ENCODE measurements at regions not wholly inside any gene's neighbourhood (a gene's known extent, or its start where the extent isn't known, plus 50 kb on each side); places are given as distances from the start of the nearest gene placed in this dataset.
"Not testable (repeated sequence)": the region's sequence is repeated elsewhere in the genome, so short reads cannot be mapped to it uniquely, and the experiment has no call there.

DNA sequence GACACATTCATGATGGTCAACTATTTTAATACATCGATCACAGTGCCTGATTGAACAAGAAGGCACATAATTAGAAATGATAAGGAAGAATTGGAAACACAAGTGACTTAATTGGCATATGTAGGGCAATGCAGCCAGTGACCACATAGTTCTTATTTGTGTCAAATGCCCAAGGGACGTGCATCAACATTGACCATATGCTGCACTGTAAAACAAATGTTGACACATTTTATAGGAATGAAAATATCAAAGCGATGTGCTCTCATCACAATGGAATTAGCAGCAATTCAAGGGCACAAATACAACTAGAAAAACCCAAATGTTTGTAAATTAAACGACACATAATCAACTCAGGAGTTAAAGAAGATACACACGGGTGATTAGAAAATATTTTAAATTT lies 948.3 kb upstream of the PRKX start:
- Histone ChIP-seq H3K27ac (ENCODE audit: low read depth in 1 of 3, low read length in 2 of 3) (no peak overlapping the region), H3K4me3 (ENCODE audit: low read depth in 1 of 3, low read length in 3 of 3) (no peak overlapping the region), H3K36me3 (ENCODE audit: control insufficient read depth in 3 of 3, insufficient read depth in 2 of 3, low read depth in 1 of 3, low read length in 3 of 3) (no peaks in the 10 kb centered on the region), H3K4me1 (ENCODE audit: control insufficient read depth in 3 of 3, insufficient read depth in 2 of 3, low read depth in 1 of 3, low read length in 2 of 3) (no peaks in the 10 kb centered on the region), H3K27me3 (ENCODE audit: control insufficient read depth in 3 of 3, insufficient read depth in 3 of 3, low read length in 3 of 3) (no peaks in the 10 kb centered on the region), H3K9me3 (ENCODE audit: control insufficient read depth in 2 of 2, insufficient read depth in 1 of 2, low read depth in 1 of 2, low read length in 1 of 2) (peaks cover 0 to 2% of the 10 kb centered on the region in 2 donors)
- FAIRE-seq = no peak
- no peak for DNase-seq
- 79 to 86% (median 83%) methylated on average over 5 of the region's 5 CpGs for WGBS, 3 donors

GRCh38 chrX:4656419-4656818 lies 943.0 kb upstream of the PRKX start:
- no peaks in the 10 kb centered on the region for H3K36me3 ChIP-seq (ENCODE audit: control insufficient read depth in 3 of 3, insufficient read depth in 2 of 3, low read depth in 1 of 3, low read length in 3 of 3)
- whole genome bisulfite sequencing, 3 donors = 48 to 59% (median 59%) methylated on average over 6 of the region's 6 CpGs
- FAIRE-seq (no peak), DNase-seq (no peak)
- H3K4me1 ChIP-seq (ENCODE audit: control insufficient read depth in 3 of 3, insufficient read depth in 2 of 3, low read depth in 1 of 3, low read length in 2 of 3) = no peaks in the 10 kb centered on the region
- no peak overlapping the region for H3K4me3 ChIP-seq (ENCODE audit: low read depth in 1 of 3, low read length in 3 of 3)
- H3K27me3 ChIP-seq (ENCODE audit: control insufficient read depth in 3 of 3, insufficient read depth in 3 of 3, low read length in 3 of 3) = no peaks in the 10 kb centered on the region
- H3K9me3 ChIP-seq (ENCODE audit: control insufficient read depth in 2 of 2, insufficient read depth in 1 of 2, low read depth in 1 of 2, low read length in 1 of 2) = no peaks in the 10 kb centered on the region
- H3K27ac ChIP-seq (ENCODE audit: low read depth in 1 of 3, low read length in 2 of 3) = no peak overlapping the region

DNA sequence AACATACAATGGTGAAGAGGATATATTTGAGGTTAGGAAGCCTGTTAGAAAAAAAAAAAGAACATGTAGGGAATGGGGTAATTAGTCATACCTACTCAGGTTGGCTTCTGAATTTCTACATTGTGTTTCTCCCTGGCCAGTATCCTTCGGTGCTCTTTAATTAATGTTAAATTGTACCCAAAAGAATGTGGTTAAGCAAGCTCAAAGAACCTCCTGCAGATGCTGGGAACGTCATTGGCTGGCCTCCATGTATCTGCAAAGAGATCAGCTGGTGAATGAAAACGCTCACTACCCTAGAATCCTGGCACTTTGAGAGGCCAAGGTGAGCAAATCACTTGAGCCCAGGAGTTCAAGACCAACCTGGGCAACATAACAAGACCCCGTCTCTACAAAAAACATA lies 942.3 kb upstream of the PRKX start:
- Histone ChIP-seq H3K27ac (ENCODE audit: low read depth in 1 of 3, low read length in 2 of 3) (no peak overlapping the region), H3K4me3 (ENCODE audit: low read depth in 1 of 3, low read length in 3 of 3) (no peak overlapping the region), H3K9me3 (ENCODE audit: control insufficient read depth in 2 of 2, insufficient read depth in 1 of 2, low read depth in 1 of 2, low read length in 1 of 2) (no peaks in the 10 kb centered on the region), H3K27me3 (ENCODE audit: control insufficient read depth in 3 of 3, insufficient read depth in 3 of 3, low read length in 3 of 3) (no peaks in the 10 kb centered on the region), H3K36me3 (ENCODE audit: control insufficient read depth in 3 of 3, insufficient read depth in 2 of 3, low read depth in 1 of 3, low read length in 3 of 3) (no peaks in the 10 kb centered on the region), H3K4me1 (ENCODE audit: control insufficient read depth in 3 of 3, insufficient read depth in 2 of 3, low read depth in 1 of 3, low read length in 2 of 3) (no peaks in the 10 kb centered on the region)
- no peak for FAIRE-seq
- no peak for DNase-seq
- 49 to 57% (median 52%) methylated on average over 4 of the region's 4 CpGs for WGBS, 3 donors

DNA sequence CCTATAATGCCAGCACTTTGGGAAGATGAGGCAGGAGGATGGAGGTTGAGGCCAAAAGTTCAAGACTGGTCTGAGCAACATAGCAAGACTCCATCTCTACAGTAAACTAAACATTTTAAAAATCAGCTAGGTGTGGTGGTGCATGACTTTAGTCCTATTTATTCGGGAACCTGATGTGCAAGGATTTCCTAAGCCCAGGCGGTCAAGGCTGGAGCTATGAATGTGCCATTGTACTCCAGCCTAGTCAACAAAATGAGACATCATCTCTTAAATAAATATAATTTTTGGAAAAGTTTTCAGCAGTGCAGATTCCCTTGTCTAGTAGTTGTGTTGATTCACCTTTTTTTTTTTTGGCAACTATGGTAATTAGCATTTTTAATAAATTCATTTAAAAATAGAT lies 928.7 kb upstream of the PRKX start:
- no peak for FAIRE-seq
- H3K36me3 ChIP-seq (ENCODE audit: control insufficient read depth in 3 of 3, insufficient read depth in 2 of 3, low read depth in 1 of 3, low read length in 3 of 3) = no peaks in the 10 kb centered on the region
- no peak overlapping the region for H3K27ac ChIP-seq (ENCODE audit: low read depth in 1 of 3, low read length in 2 of 3)
- H3K27me3 ChIP-seq (ENCODE audit: control insufficient read depth in 3 of 3, insufficient read depth in 3 of 3, low read length in 3 of 3) = no peaks in the 10 kb centered on the region
- H3K9me3 ChIP-seq (ENCODE audit: control insufficient read depth in 2 of 2, insufficient read depth in 1 of 2, low read depth in 1 of 2, low read length in 1 of 2) = no peaks in the 10 kb centered on the region
- no peak overlapping the region for H3K4me3 ChIP-seq (ENCODE audit: low read depth in 1 of 3, low read length in 3 of 3)
- DNase-seq = no peak
- H3K4me1 ChIP-seq (ENCODE audit: control insufficient read depth in 3 of 3, insufficient read depth in 2 of 3, low read depth in 1 of 3, low read length in 2 of 3) = no peaks in the 10 kb centered on the region
- 85 to 92% (median 87%) methylated on average over 2 of the region's 2 CpGs for WGBS, 3 donors

- H3K27me3 ChIP-seq (ENCODE audit: control insufficient read depth in 3 of 3, insufficient read depth in 3 of 3, low read length in 3 of 3) = no peaks in the 10 kb centered on the region
Measured at GRCh38 chrX:4638036-4638435, 924.6 kb upstream of the PRKX start.

GRCh38 chrX:4627414-4627813 lies 914.0 kb upstream of the PRKX start:
- no peak overlapping the region for H3K27ac ChIP-seq (ENCODE audit: low read depth in 1 of 3, low read length in 2 of 3)
- H3K36me3 ChIP-seq (ENCODE audit: control insufficient read depth in 3 of 3, insufficient read depth in 2 of 3, low read depth in 1 of 3, low read length in 3 of 3) = no peaks in the 10 kb centered on the region
- no peaks in the 10 kb centered on the region for H3K27me3 ChIP-seq (ENCODE audit: control insufficient read depth in 3 of 3, insufficient read depth in 3 of 3, low read length in 3 of 3)
- FAIRE-seq = no peak
- H3K9me3 ChIP-seq (ENCODE audit: control insufficient read depth in 2 of 2, insufficient read depth in 1 of 2, low read depth in 1 of 2, low read length in 1 of 2) = no peaks in the 10 kb centered on the region
- no peak overlapping the region for H3K4me3 ChIP-seq (ENCODE audit: low read depth in 1 of 3, low read length in 3 of 3)
- no peak for DNase-seq
- WGBS, 3 donors = 50 to 63% (median 58%) methylated on average over 1 of the region's 1 CpG
- no peaks in the 10 kb centered on the region for H3K4me1 ChIP-seq (ENCODE audit: control insufficient read depth in 3 of 3, insufficient read depth in 2 of 3, low read depth in 1 of 3, low read length in 2 of 3)

More at GRCh38 chrX:4638036-4638435, 924.6 kb upstream of the PRKX start:
- whole genome bisulfite sequencing, 3 donors = 70 to 87% (median 83%) methylated on average over 4 of the region's 4 CpGs
- Histone ChIP-seq H3K4me1 (ENCODE audit: control insufficient read depth in 3 of 3, insufficient read depth in 2 of 3, low read depth in 1 of 3, low read length in 2 of 3) (no peaks in the 10 kb centered on the region), H3K27ac (ENCODE audit: low read depth in 1 of 3, low read length in 2 of 3) (no peak overlapping the region), H3K4me3 (ENCODE audit: low read depth in 1 of 3, low read length in 3 of 3) (no peak overlapping the region), H3K36me3 (ENCODE audit: control insufficient read depth in 3 of 3, insufficient read depth in 2 of 3, low read depth in 1 of 3, low read length in 3 of 3) (no peaks in the 10 kb centered on the region), H3K9me3 (ENCODE audit: control insufficient read depth in 2 of 2, insufficient read depth in 1 of 2, low read depth in 1 of 2, low read length in 1 of 2) (no peaks in the 10 kb centered on the region)
- FAIRE-seq = no peak
- DNase-seq = no peak

GRCh38 chrX:4622486-4623167 lies 909.2 kb upstream of the PRKX start:
- no peaks in the 10 kb centered on the region for H3K4me1 ChIP-seq (ENCODE audit: control insufficient read depth in 3 of 3, insufficient read depth in 2 of 3, low read depth in 1 of 3, low read length in 2 of 3)
- H3K4me3 ChIP-seq (ENCODE audit: low read depth in 1 of 3, low read length in 3 of 3) = no peak overlapping the region
- DNase-seq = no peak
- FAIRE-seq = no peak
- no peak overlapping the region for H3K27ac ChIP-seq (ENCODE audit: low read depth in 1 of 3, low read length in 2 of 3)
- no peaks in the 10 kb centered on the region for H3K27me3 ChIP-seq (ENCODE audit: control insufficient read depth in 3 of 3, insufficient read depth in 3 of 3, low read length in 3 of 3)
- no peaks in the 10 kb centered on the region for H3K36me3 ChIP-seq (ENCODE audit: control insufficient read depth in 3 of 3, insufficient read depth in 2 of 3, low read depth in 1 of 3, low read length in 3 of 3)
- 22 to 44% (median 32%) methylated on average over 5 of the region's 5 CpGs for WGBS, 3 donors
- no peaks in the 10 kb centered on the region for H3K9me3 ChIP-seq (ENCODE audit: control insufficient read depth in 2 of 2, insufficient read depth in 1 of 2, low read depth in 1 of 2, low read length in 1 of 2)

- not testable (repeated sequence) for FAIRE-seq; DNase-seq; H3K9me3 ChIP-seq (ENCODE audit: control insufficient read depth in 2 of 2, insufficient read depth in 1 of 2, low read depth in 1 of 2, low read length in 1 of 2); H3K27me3 ChIP-seq (ENCODE audit: control insufficient read depth in 3 of 3, insufficient read depth in 3 of 3, low read length in 3 of 3); H3K36me3 ChIP-seq (ENCODE audit: control insufficient read depth in 3 of 3, insufficient read depth in 2 of 3, low read depth in 1 of 3, low read length in 3 of 3); H3K4me3 ChIP-seq (ENCODE audit: low read depth in 1 of 3, low read length in 3 of 3); H3K4me1 ChIP-seq (ENCODE audit: control insufficient read depth in 3 of 3, insufficient read depth in 2 of 3, low read depth in 1 of 3, low read length in 2 of 3); H3K27ac ChIP-seq (ENCODE audit: low read depth in 1 of 3, low read length in 2 of 3)
- 40 to 67% (median 50%) methylated on average over 2 of the region's 2 CpGs for whole genome bisulfite sequencing, 3 donors
Measured at GRCh38 chrX:4613651-4614050, 900.2 kb upstream of the PRKX start.

- no peak for DNase-seq
- Histone ChIP-seq H3K4me1 (ENCODE audit: control insufficient read depth in 3 of 3, insufficient read depth in 2 of 3, low read depth in 1 of 3, low read length in 2 of 3) (no peaks in the 10 kb centered on the region), H3K27ac (ENCODE audit: low read depth in 1 of 3, low read length in 2 of 3) (no peak overlapping the region), H3K27me3 (ENCODE audit: control insufficient read depth in 3 of 3, insufficient read depth in 3 of 3, low read length in 3 of 3) (no peaks in the 10 kb centered on the region), H3K36me3 (ENCODE audit: control insufficient read depth in 3 of 3, insufficient read depth in 2 of 3, low read depth in 1 of 3, low read length in 3 of 3) (no peaks in the 10 kb centered on the region), H3K9me3 (ENCODE audit: control insufficient read depth in 2 of 2, insufficient read depth in 1 of 2, low read depth in 1 of 2, low read length in 1 of 2) (no peaks in the 10 kb centered on the region), H3K4me3 (ENCODE audit: low read depth in 1 of 3, low read length in 3 of 3) (no peak overlapping the region)
- 77 to 84% (median 82%) methylated on average over 6 of the region's 6 CpGs for WGBS, 3 donors
- FAIRE-seq = no peak
Measured at GRCh38 chrX:4588893-4589292, 875.4 kb upstream of the PRKX start.

Data from small intestine (tissue), 7 donors.